ENCODE measurements at regions not wholly inside any gene's neighbourhood (a gene's known extent, or its start where the extent isn't known, plus 50 kb on each side); places are given as distances from the start of the nearest gene placed in this dataset.

DNA sequence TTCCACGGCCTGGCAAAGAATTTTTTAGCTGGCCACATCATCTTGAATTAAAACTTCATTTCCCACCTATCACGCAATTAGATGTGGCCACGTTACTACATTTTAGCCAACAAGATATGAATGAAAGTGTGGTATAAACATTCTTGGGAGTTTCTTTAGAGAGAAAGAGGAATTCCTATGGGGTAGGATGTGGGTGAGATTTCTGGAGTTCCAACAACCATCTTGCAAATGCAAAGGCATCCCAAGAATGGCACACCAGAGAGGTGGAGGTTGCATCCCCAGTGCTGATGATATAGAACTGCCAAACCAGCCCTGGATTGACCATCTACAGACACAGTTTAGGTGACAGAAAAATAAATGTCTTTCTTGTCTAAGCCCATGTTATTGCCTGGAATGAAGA is 66.3 kb upstream of the AKAP13 start:
- TF ChIP-seq, protein P1, sequence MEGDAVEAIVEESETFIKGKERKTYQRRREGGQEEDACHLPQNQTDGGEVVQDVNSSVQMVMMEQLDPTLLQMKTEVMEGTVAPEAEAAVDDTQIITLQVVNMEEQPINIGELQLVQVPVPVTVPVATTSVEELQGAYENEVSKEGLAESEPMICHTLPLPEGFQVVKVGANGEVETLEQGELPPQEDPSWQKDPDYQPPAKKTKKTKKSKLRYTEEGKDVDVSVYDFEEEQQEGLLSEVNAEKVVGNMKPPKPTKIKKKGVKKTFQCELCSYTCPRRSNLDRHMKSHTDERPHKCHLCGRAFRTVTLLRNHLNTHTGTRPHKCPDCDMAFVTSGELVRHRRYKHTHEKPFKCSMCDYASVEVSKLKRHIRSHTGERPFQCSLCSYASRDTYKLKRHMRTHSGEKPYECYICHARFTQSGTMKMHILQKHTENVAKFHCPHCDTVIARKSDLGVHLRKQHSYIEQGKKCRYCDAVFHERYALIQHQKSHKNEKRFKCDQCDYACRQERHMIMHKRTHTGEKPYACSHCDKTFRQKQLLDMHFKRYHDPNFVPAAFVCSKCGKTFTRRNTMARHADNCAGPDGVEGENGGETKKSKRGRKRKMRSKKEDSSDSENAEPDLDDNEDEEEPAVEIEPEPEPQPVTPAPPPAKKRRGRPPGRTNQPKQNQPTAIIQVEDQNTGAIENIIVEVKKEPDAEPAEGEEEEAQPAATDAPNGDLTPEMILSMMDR (IDR thresholded peaks at IDR 0.05; ENCODE audit: low read depth, low read length) = no peak
- TF ChIP-seq POLR2A (IDR thresholded peaks at IDR 0.05; ENCODE audit: extremely low read depth, insufficient read length) = no peak
- TF ChIP-seq, protein P2, sequence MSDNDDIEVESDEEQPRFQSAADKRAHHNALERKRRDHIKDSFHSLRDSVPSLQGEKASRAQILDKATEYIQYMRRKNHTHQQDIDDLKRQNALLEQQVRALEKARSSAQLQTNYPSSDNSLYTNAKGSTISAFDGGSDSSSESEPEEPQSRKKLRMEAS (IDR thresholded peaks at IDR 0.05; ENCODE audit: low read depth, low read length) = no peak
